Esophagus squamous epithelium (tissue), 5 donors: ENCODE measurements at regions not wholly inside any gene's neighbourhood (a gene's known extent, or its start where the extent isn't known, plus 50 kb on each side); places are given as distances from the start of the nearest gene placed in this dataset.

Experiments
- DNase-seq: peaks from one replicate; lab custom pipeline; 2025; lab: John Stamatoyannopoulos, UW
- H3K27ac ChIP-seq, 4 donors: fragments of 200-600 bp; sonication (generic); one replicate each; pipeline ENCODE4 v1.5.1; 2016 to 2019; ENCODE audit warnings: mild to moderate bottlenecking in 1 of 4
- H3K27me3 ChIP-seq, 4 donors: fragments of 200-600 bp; sonication (generic); 1 replicate in 3 of 4; 2 replicates in 1 of 4; pipeline versions ENCODE4 v1.5.1 to v1.6.0; 2017 to 2021; ENCODE audit warnings: antibody characterized with exemption in 1 of 4
- H3K36me3 ChIP-seq, 3 donors: fragments of 200-600 bp; sonication (generic); one replicate each; pipeline ENCODE4 v1.5.1; 2016 to 2019
- H3K4me1 ChIP-seq, 3 donors: fragments of 200-600 bp; sonication (generic); one replicate each; pipeline ENCODE4 v1.5.1; 2017 to 2019
- H3K4me3 ChIP-seq, 4 donors: fragments of 200-600 bp; sonication (generic); 1 replicate in 3 of 4; 2 replicates in 1 of 4; pipeline ENCODE4 v1.5.1; 2016 to 2019; ENCODE audit warnings: mild to moderate bottlenecking in 2 of 4, moderate library complexity in 1 of 4
- H3K9me3 ChIP-seq, 3 donors: fragments of 200-600 bp; sonication (generic); one replicate each; pipeline ENCODE4 v1.5.1; 2016 to 2019
- CTCF ChIP-seq, 6 experiments: fragments of 450-650 bp in 4 of 6; fragments of 200-600 bp in 2 of 6; sonication (generic) in 2 of 6; IDR thresholded peaks; one replicate each; pipeline ENCODE4 v1.5.1; 2016 to 2019; ENCODE audit warnings: antibody characterized with exemption in 6 of 6, mild to moderate bottlenecking in 4 of 6, moderate library complexity in 4 of 6
- POLR2A ChIP-seq, 4 donors: fragments of 450-650 bp; IDR thresholded peaks; one replicate each; pipeline ENCODE4 v1.6.1; 2017; ENCODE audit warnings: antibody characterized with exemption in 4 of 4, mild to moderate bottlenecking in 4 of 4, moderate library complexity in 3 of 4
- WGBS, 2 donors: methylation state at CpG; one replicate each; pipeline ENCODE4 v1.1.5; 2018; 5-methylcytosine and 5-hydroxymethylcytosine counted together
- intact Hi-C: fragments of 100-400 bp; cut with DNase I; formaldehyde crosslinking; loops from one replicate; pipeline ENCODE4 v1.15.0; 2022
- donor health status: DM: yes; HTN: yes; CAD: no.

DNA sequence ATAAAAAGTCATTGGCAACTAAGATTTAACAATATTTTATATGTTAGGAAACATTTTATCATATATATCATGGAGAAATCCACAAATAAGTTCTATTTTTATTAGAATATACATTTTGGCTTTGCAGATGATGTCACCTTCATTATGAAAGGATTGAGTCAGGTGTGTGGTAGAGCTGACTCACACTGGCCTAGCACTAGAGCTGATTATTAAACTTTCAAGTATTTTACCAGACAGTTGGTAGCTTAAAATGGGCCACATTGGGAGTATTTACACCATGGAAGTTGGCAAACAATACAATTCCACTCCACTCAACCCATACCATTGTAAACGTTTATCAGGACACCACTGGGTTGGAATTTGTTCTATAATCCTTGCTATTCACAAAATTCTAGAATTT lies 1036.6 kb downstream of the TRHDE start:
- no peak for DNase-seq
- Histone ChIP-seq H3K27me3 (no peaks in the 10 kb centered on the region), H3K4me1 (no peaks in the 10 kb centered on the region), H3K27ac (no peak overlapping the region), H3K4me3 (no peak overlapping the region), H3K36me3 (no peaks in the 10 kb centered on the region), H3K9me3 (no peaks in the 10 kb centered on the region)
- no peak for TF ChIP-seq POLR2A (IDR thresholded peaks at IDR 0.05)
- TF ChIP-seq CTCF (IDR thresholded peaks at IDR 0.05): no peak
- 43 to 48% methylated on average over 1 of the region's 1 CpG for WGBS, 2 donors
- intact Hi-C loops: no loop called here

DNA sequence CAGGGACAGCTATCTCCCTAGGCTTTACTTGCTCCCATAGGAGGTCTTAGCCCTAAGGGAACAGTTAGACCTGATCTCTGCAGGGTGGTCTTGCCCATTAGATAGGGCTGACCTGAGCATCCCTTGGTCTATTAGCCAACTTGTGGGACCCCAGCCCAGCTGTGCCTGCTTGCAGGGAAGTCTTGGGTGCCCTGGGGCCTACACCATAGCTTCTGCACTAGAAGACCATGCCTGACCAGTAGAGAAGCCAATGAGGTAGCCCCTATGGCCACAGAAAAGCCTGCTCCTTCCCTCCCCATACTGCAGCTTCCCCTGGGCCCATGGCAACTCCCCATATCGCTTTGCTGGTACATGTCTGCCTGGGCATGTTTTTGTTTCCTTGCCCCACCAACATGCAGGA lies 1049.1 kb downstream of the TRHDE start:
- 71 to 83% methylated on average over 1 of the region's 1 CpG for whole genome bisulfite sequencing, 2 donors
- no peak overlapping the region for H3K4me3 ChIP-seq
- H3K27me3 ChIP-seq: no peaks in the 10 kb centered on the region
- H3K36me3 ChIP-seq: no peaks in the 10 kb centered on the region
- peaks cover 0 to 13% (median 0%) of the 10 kb centered on the region in 3 donors for H3K9me3 ChIP-seq
- DNase-seq: no peak
- H3K27ac ChIP-seq: no peak overlapping the region
- H3K4me1 ChIP-seq: no peaks in the 10 kb centered on the region
- intact Hi-C loops: no loop called here
- TF ChIP-seq POLR2A (IDR thresholded peaks at IDR 0.05): no peak
- no peak for TF ChIP-seq CTCF (IDR thresholded peaks at IDR 0.05)

- 90 to 93% methylated on average over 3 to 4 of the region's 4 CpGs for WGBS, 2 donors
- TF ChIP-seq CTCF (IDR thresholded peaks at IDR 0.05): no peak
- TF ChIP-seq POLR2A (IDR thresholded peaks at IDR 0.05): no peak
- intact Hi-C loops: no loop called here
Measured at GRCh38 chr12:73321776-73322175, 1049.6 kb downstream of the TRHDE start.

DNA sequence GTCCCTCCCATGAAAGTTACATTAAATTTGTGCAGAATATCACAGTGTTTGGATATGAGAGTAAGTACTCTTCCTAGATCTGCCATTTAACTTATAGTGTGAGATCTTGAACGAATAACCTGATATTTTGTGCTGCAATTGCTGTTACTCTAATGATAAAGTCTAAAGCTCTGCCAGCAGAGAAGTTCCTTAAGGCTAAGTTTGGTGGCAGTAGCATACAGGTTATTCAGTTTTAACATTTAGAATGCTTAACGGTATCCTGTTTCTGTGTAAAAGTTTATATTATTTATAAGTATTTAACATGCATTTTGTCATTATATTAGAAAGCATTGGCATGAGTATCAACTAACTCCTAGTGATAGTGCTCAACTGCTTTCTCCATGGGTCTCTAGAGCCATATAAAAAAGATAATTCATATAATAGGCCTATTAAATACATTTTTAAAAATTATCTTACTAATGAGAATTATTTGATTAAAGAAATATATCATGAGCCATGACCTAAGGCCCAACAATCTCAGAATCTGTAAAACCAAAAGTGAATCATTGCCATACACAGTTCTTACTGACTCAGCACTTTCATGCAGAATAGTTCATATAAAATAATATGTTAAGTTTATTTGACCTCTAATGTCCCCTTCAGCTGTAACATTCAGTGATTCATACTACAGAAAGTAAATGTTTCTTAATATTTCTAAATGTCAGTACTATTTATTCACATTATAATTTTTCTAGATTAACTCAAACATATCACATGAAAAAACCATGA lies 1058.6 kb downstream of the TRHDE start:
- intact Hi-C loops: no loop called here
- Histone ChIP-seq H3K27me3 (no peaks in the 10 kb centered on the region), H3K9me3 (no peaks in the 10 kb centered on the region), H3K4me3 (no peak overlapping the region), H3K36me3 (no peaks in the 10 kb centered on the region), H3K27ac (no peak overlapping the region), H3K4me1 (no peaks in the 10 kb centered on the region)
- 44 to 49% methylated on average over 2 of the region's 2 CpGs for WGBS, 2 donors
- no peak for DNase-seq
- TF ChIP-seq CTCF (IDR thresholded peaks at IDR 0.05) (no peak), POLR2A (IDR thresholded peaks at IDR 0.05) (no peak)

More at GRCh38 chr12:73321776-73322175, 1049.6 kb downstream of the TRHDE start:
- no peak overlapping the region for H3K4me3 ChIP-seq
- DNase-seq: no peak
- H3K27me3 ChIP-seq: no peaks in the 10 kb centered on the region
- peaks cover 0 to 13% (median 0%) of the 10 kb centered on the region in 3 donors for H3K9me3 ChIP-seq
- no peaks in the 10 kb centered on the region for H3K4me1 ChIP-seq
- H3K27ac ChIP-seq: no peak overlapping the region
- H3K36me3 ChIP-seq: no peaks in the 10 kb centered on the region

DNA sequence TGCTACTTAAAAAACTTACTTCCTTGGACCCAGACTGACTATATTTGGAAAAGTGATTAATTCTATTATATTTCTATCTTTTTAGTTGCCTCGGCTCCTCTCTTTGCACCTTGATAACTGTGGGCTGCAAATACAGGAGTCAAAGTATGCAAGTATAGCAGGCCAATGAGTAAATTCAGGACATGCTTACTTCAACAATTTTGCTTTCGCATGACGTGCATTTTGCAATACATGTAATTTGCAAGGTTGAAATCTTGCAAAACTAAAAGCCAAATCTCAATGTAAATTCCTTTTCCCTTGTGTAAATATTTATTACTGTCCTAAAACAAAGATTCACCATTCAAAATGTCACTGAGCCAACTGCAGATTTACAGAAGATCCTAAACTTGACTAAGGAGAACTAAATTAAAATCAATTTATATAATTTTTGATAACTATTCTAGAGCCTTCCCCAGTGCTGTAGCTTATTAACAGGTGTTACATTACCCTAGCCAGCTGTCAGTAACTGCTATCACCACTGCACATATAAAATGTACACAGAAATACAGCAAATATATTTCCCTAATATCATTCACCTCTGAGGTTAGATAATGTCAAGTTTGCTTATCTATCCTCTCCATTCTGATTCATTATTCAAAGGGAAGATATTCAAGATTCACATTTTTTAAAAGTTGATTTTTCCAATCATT lies 1069.5 kb downstream of the TRHDE start:
- peaks cover 0 to under 1% (median 0%) of the 10 kb centered on the region in 3 donors for H3K9me3 ChIP-seq
- no peak overlapping the region for H3K4me3 ChIP-seq
- no peak overlapping the region for H3K27ac ChIP-seq
- DNase-seq: no peak
- H3K27me3 ChIP-seq: no peaks in the 10 kb centered on the region
- WGBS, 2 donors: 41 to 46% methylated on average over 3 of the region's 3 CpGs
- TF ChIP-seq POLR2A (IDR thresholded peaks at IDR 0.05) (no peak), CTCF (IDR thresholded peaks at IDR 0.05) (no peak)
- no peaks in the 10 kb centered on the region for H3K36me3 ChIP-seq
- no peaks in the 10 kb centered on the region for H3K4me1 ChIP-seq
- intact Hi-C loops: no loop called here
